Ovary (tissue), 7 donors: ENCODE measurements at regions not wholly inside any gene's neighbourhood (a gene's known extent, or its start where the extent isn't known, plus 50 kb on each side); places are given as distances from the start of the nearest gene placed in this dataset.
"Not testable (repeated sequence)": the region's sequence is repeated elsewhere in the genome, so short reads cannot be mapped to it uniquely, and the experiment has no call there.

Source experiments
- DNase-seq, 5 donors: peaks; one replicate each; pipeline ENCODE4 v3.0.0-alpha.2; 2019 to 2020
- H3K27ac ChIP-seq, 2 donors: fragments of 200-600 bp; one replicate each; pipeline versions ENCODE4 v1.5.1 to v1.8.0; 2019 to 2022
- H3K27me3 ChIP-seq: fragments of 200-600 bp; one replicate; pipeline ENCODE4 v1.8.0; 2022
- H3K36me3 ChIP-seq: fragments of 200-600 bp; sonication (generic); one replicate; pipeline ENCODE4 v1.5.1; 2019
- H3K4me1 ChIP-seq: one replicate; pipeline ENCODE4 v1.8.1; 2013; ENCODE audit warnings: mild to moderate bottlenecking, moderate library complexity; ENCODE audit not compliant: insufficient read depth
- H3K4me3 ChIP-seq: fragments of 200-600 bp; sonication (generic); one replicate; pipeline ENCODE4 v1.5.1; 2017
- H3K9me3 ChIP-seq, 2 donors: fragments of 200-600 bp in 1 of 2; sonication (generic) in 1 of 2; one replicate each; pipeline versions ENCODE4 v1.5.1 to v1.8.1; 2013 to 2019; ENCODE audit warnings: mild to moderate bottlenecking in 1 of 2, moderate library complexity in 1 of 2
- CTCF ChIP-seq, 3 donors: fragments of 450-650 bp in 2 of 3; fragments of 200-600 bp in 1 of 3; IDR thresholded peaks; one replicate each; pipeline versions ENCODE4 v1.5.1 to v1.8.0; 2016 to 2022; ENCODE audit warnings: antibody characterized with exemption in 3 of 3, mild to moderate bottlenecking in 1 of 3
- EP300 ChIP-seq: sonication (generic); formaldehyde crosslinking; IDR thresholded peaks from one replicate; pipeline ENCODE4 v1.6.1; 2017; ENCODE audit warnings: antibody characterized with exemption
- POLR2A ChIP-seq: fragments of 450-650 bp; IDR thresholded peaks from one replicate; pipeline ENCODE4 v1.6.1; 2017; ENCODE audit warnings: antibody characterized with exemption, mild to moderate bottlenecking, moderate library complexity
- WGBS, 3 donors: extraction: QIAGEN DNeasy Blood & Tissue Kit in 1 of 3; methylation state at CpG; one replicate each; pipeline versions ENCODE4 v1.1.5 to v1.1.7; 2013 to 2017; 5-methylcytosine and 5-hydroxymethylcytosine counted together
- intact Hi-C, 4 donors: fragments of 100-400 bp; cut with DNase I; formaldehyde crosslinking; loops; one replicate each; pipeline versions ENCODE4 v1.11.0 to v1.15.1; 2022 to 2023
- donor health status: DM: no; HTN: no; CAD: no; lungs with moderate emphysema.
- donor health status: DM: no; HTN: no; CAD: no.
- donor health status: Bipolar disorder and iron deficiency.
- donor health status: DM: no; HTN: no; CAD: no.
- donor health status: DM: yes; HTN: yes; CAD: no.

GRCh38 chr6:169974663-169975062, 223.2 kb downstream of the ERMARD start:
- intact Hi-C loops = no loop called here

GRCh38 chr6:169973588-169974467, 222.4 kb downstream of the ERMARD start:
- H3K27ac ChIP-seq, H3K4me1 ChIP-seq, H3K9me3 ChIP-seq, H3K4me3 ChIP-seq, H3K27me3 ChIP-seq, H3K36me3 ChIP-seq, intact Hi-C loops: not testable (repeated sequence)
- 80 to 91% (median 87%) methylated on average over 21 of the region's 21 CpGs for WGBS, 3 donors
- DNase-seq = peak in 2 of 5 donors; percentile 7 to 24

More at GRCh38 chr6:169974663-169975062, 223.2 kb downstream of the ERMARD start:
- no peak for TF ChIP-seq POLR2A
- no peak for TF ChIP-seq EP300
- TF ChIP-seq CTCF (IDR thresholded peaks at IDR 0.05) = no peak
- Histone ChIP-seq H3K4me3 (no peak overlapping the region), H3K4me1 (no peaks in the 10 kb centered on the region), H3K9me3 (no peaks in the 10 kb centered on the region), H3K36me3 (no peaks in the 10 kb centered on the region), H3K27me3 (no peaks in the 10 kb centered on the region), H3K27ac (no peak overlapping the region)
- 83 to 92% (median 90%) methylated on average over 8 of the region's 8 CpGs for WGBS, 3 donors
- DNase-seq = peak in 1 of 5 donors; percentile 8

- H3K36me3 ChIP-seq = no peaks in the 10 kb centered on the region
- TF ChIP-seq POLR2A (no peak), EP300 (no peak), CTCF (IDR thresholded peaks at IDR 0.05) (no peak)
- no peak overlapping the region for H3K27ac ChIP-seq
- intact Hi-C loops = no loop called here
- H3K9me3 ChIP-seq = no peaks in the 10 kb centered on the region
- 63 to 78% (median 67%) methylated on average over 2 of the region's 2 CpGs for WGBS, 3 donors
- H3K4me1 ChIP-seq = no peaks in the 10 kb centered on the region
- no peaks in the 10 kb centered on the region for H3K27me3 ChIP-seq
- peak in 3 of 5 donors; percentile 4 to 5 (median 5) for DNase-seq
- no peak overlapping the region for H3K4me3 ChIP-seq
Measured at GRCh38 chr6:169972736-169973135, 221.3 kb downstream of the ERMARD start.

GRCh38 chr6:169972101-169972651, 220.8 kb downstream of the ERMARD start:
- H3K4me1 ChIP-seq = no peaks in the 10 kb centered on the region
- H3K27me3 ChIP-seq = no peaks in the 10 kb centered on the region
- H3K9me3 ChIP-seq = no peaks in the 10 kb centered on the region
- no peak overlapping the region for H3K4me3 ChIP-seq
- 81 to 89% (median 86%) methylated on average over 15 of the region's 15 CpGs for WGBS, 3 donors
- no peaks in the 10 kb centered on the region for H3K36me3 ChIP-seq
- DNase-seq = peak in 4 of 5 donors; percentile 1 to 15 (median 9)
- TF ChIP-seq POLR2A (no peak), EP300 (no peak), CTCF (IDR thresholded peaks at IDR 0.05) (no peak)
- no peak overlapping the region for H3K27ac ChIP-seq
- intact Hi-C loops = no loop called here
